NCI-H2227 (cell line): ENCODE measurements at regions not wholly inside any gene's neighbourhood (a gene's known extent, or its start where the extent isn't known, plus 50 kb on each side); places are given as distances from the start of the nearest gene placed in this dataset.
A peak's percentile ranks its signal among the peaks of the same experiment; 100 is the strongest.
"Not testable (repeated sequence)": the region's sequence is repeated elsewhere in the genome, so short reads cannot be mapped to it uniquely, and the experiment has no call there.

Source experiments
- DNase-seq: peaks from one replicate; lab custom pipeline; 2025; ENCODE audit not compliant: unreplicated experiment; lab: John Stamatoyannopoulos, UW

GRCh38 chr4:137881641-137882040, 349.3 kb upstream of the PCDH18 start:
- no peak for DNase-seq

- not testable (repeated sequence) for DNase-seq
These were observed 335.8 kb upstream of the PCDH18 start for GRCh38 chr4:137868067-137868466.

DNA sequence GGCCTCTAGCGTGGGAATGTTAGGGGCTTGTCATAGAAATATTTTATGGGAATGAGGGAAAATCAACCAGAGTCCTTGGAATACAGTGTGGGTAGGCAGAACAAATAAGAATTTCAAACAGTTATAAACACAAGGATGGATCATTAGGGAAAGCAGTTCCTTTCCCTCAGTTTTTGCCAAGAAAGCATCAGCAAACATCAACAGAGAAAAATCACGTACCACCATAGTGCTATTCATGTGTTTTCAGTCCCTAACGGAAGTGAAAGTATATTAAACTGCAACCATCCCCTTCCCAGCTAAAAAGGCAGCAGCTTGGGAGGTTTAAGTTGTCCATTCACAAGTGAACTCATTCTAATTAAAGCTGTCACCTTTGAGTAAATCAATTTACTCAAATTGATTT, 334.4 kb upstream of the PCDH18 start:
- DNase-seq: no peak

GRCh38 chr4:137861682-137862081, 329.4 kb upstream of the PCDH18 start:
- peak; percentile 1 for DNase-seq

GRCh38 chr4:137853424-137853823, 321.1 kb upstream of the PCDH18 start:
- DNase-seq: no peak

DNA sequence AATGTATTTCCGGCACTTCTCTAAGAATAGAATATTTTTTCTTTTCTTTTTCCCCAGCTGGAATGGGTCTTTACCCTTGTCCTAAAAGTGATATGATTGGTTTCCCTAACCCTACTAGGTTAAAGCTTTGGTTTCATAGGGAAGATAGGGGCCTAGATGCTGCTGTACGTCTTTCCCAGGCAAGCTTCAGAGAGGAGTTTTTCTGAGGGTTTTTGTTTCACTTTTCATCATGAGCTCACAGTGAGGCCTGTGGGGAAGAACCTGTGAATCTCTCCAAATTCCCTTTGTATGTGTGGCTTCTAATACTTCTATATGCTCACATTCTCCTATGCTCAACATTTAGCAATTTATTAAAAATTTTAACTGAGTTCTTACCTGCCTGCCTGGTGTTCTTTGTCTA, 320.0 kb upstream of the PCDH18 start:
- DNase-seq: no peak

DNA sequence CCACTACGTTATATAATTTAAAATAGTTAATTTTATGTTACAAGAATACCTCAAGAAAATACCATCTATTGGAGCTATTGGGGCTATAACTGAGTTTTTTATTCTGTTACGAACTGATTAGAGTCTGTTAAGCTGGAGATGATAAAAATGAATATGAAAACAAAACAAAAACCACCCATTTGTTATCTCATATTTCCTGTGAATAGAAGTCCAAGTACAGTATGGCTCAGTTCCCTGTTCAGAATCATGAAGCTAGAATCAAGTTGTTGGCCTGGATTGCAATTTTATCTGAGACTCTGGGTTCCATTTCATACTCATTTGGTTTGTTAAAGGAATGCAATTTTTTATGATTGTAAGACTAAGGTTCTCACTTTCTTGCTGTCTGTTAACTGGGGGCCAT, 319.1 kb upstream of the PCDH18 start:
- DNase-seq: no peak

- DNase-seq: not testable (repeated sequence)
These were observed 295.7 kb upstream of the PCDH18 start for GRCh38 chr4:137827945-137828344.

DNA sequence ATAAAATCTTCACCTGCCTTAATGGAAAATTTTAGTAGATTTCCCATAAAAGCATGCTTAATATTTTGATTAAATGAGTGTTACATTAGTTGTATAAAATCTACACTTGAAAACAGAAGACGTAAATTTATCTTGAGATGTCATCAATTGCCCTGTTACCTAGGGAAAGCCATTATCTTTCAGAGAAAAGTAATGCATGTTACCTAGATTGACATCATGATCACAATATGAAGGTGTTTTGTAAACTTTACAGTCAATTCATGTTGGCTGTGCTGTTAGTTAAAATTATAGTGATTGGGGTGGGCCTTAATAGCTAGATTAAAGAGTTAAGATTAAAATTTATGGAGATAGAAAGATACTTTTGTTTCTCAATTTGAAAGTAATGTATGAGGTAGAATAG, 293.2 kb upstream of the PCDH18 start:
- no peak for DNase-seq

GRCh38 chr4:137823007-137823406, 290.7 kb upstream of the PCDH18 start:
- DNase-seq: no peak

DNA sequence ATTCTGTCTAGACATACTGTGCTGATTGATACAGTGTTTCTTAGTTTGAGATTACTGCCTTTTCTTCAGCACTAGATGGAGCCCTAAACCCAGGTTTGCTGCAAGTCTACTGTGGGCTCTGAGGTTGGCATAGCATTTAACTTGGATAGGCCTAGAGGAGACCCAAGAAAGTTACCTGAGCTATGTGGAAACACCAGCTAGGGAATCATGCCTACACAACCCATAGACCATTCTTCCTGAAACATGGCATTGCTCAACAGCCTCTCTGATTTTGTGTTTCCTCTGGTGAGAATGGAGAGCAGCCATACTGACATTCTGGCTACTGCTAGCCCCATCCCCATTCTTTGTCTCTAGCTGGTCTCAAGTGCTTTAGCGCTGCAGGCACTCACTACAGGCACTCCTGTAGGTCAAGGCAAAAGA, 287.7 kb upstream of the PCDH18 start:
- peak; percentile 1 for DNase-seq

DNA sequence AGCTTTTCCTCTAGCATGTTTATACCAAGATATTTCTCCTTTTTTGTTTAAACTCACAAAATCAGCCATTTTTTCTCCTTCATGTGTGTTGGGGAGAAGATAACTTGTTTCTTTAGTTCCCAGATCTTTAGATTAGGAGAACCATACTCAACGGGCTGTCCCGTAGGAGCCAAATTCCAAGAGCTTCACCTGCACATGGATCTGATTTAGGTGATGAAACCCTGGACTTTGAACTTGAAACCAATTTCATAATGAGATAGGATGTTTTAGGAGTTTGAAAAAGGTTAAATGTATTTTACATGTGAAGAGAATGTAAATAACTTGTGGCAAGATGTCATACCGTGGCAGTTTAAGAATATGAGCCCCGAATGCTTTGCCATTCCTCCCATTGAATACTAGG, 280.0 kb upstream of the PCDH18 start:
- no peak for DNase-seq

GRCh38 chr4:137806420-137806819, 274.1 kb upstream of the PCDH18 start:
- no peak for DNase-seq

DNA sequence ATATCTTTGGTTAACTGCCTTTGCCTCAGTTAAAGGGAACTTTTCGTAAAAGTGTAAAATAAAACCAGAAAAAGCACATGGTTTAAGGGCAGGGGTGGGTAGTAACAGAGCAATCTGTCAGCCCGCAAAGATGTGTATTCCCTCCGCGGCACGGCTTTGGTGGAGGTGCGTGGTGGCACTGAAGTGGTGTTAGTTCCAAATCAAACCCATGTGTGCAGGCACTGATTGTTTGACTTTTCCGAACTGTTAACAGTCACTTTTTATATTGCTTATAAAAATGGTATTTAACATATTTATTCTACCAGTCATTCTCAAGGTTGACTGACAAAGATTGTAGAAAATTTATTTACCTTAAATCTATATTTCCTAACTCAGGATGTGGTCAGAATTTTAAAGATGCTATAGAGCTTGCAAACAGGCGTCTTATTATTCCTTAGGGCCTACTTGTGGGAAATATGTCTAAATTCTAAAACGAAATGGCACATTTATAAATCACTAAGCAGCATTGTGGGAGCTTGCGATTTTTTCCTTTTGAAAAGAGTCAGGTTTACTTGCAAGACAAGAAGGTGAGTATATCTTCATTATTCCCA, 272.7 kb upstream of the PCDH18 start:
- DNase-seq: no peak

DNA sequence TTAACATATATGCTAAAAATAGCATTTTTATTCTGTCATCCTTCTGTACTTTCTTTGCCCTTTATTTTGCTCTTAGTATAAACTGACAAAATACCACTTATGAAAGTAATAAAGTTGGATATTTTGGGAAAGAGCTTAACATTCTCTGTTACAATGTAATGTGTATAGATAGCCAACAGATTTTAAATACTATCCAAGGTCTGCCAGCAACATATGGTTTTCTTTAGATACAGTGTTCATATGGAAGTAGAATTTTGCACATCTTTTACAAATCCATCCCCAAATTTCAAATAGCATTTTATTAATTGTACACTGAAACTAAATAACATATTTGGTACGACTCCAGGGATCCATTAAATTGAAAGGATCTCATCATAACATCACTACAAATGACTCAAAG, 268.6 kb upstream of the PCDH18 start:
- DNase-seq: no peak

GRCh38 chr4:137794764-137795254, 262.5 kb upstream of the PCDH18 start:
- no peak for DNase-seq

DNA sequence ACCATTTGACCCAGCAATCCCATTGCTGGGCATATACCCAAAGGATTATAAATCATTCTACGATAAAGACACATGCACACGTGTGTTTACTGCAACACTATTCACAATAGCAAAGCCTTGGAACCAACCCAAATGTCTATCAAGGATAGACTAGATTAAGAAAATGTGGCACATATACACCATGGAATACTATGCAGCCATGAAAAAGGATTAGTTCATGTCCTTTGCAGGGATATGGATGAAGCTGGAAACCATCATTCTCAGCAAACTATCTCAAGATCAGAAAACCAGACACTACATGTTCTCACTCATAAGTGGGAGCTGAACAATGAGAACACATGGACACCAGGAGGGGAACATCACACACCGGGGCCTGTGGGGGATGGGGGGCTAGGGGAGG, 257.0 kb upstream of the PCDH18 start:
- DNase-seq: not testable (repeated sequence)

DNA sequence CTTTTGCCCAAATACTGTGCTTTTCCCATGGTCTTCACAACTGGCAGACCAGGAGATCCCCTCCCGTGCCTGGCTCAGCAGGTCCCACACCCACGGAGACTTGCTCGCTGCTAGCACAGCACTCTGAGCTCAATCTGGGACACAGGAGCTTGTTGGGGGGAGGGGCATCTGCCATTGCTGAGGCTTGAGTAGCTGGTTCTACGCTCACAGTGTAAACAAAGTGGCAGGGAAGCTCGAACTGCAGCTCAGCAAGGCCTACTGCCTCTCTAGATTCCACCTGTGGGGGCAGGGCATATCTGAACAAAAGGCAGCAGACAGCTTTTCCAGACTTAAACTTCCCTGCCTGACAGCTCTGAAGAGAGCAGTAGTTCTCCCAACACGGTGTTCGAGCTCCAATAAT, 251.6 kb upstream of the PCDH18 start:
- not testable (repeated sequence) for DNase-seq

DNA sequence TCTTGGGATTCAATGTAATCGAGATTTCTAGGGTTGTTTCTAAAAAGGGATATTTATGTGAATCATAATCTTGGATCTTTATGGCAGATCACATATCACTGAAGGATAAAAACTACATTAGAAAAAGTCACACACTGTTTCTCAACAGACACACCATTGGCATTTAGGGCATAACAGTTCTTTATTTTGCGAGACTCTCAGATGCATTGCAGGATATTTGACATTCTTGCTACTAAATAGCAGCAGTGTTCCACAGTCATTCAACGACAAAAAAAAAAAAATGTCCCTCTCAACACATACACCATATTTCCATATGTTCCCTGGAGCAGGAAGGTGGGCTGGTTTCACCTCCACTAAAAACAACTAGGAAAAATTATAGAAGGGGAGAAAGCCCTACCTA, 243.4 kb upstream of the PCDH18 start:
- DNase-seq: no peak

DNA sequence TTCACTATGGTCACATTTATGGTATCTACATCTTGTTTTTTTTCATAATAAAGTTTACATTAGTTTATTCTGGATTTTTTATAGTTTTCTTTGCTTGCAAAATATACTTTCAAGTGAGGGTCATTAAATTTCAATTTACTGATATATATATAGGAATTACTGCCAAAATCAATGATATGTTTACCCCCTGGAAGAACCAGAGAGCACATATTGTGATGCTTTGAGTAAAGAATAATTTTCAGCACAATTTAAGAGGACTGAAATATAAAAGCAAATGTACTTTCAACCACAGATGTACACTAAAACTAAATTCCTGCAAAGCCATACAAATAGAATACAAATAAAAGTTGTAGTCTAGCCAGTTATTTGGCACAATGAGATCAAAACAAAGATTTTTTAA, 242.2 kb upstream of the PCDH18 start:
- DNase-seq: no peak

- DNase-seq: no peak
These were observed 236.6 kb upstream of the PCDH18 start for GRCh38 chr4:137768881-137769280.

DNA sequence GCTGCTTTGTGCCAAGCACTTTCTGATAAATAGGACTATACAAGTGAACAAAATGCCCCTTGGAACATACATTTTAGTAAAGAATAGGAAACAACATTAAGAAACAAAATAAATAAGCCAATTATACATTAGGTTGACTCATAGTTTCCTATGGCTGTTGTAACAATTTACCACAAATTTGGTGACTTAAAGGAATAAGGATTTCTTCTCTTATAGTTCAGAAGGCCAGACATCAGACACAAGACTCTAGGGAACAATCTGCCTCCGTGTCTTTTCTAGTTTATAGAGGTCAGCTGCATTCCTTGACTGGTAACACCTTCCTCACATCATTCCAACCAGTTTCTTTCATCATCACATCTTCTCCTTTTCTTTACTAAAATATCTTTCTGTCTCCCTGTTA, 235.9 kb upstream of the PCDH18 start:
- no peak for DNase-seq

- DNase-seq: no peak
These were observed 230.3 kb upstream of the PCDH18 start for GRCh38 chr4:137762591-137762990.
